ENCODE measurements at regions not wholly inside any gene's neighbourhood (a gene's known extent, or its start where the extent isn't known, plus 50 kb on each side); places are given as distances from the start of the nearest gene placed in this dataset.

DNA sequence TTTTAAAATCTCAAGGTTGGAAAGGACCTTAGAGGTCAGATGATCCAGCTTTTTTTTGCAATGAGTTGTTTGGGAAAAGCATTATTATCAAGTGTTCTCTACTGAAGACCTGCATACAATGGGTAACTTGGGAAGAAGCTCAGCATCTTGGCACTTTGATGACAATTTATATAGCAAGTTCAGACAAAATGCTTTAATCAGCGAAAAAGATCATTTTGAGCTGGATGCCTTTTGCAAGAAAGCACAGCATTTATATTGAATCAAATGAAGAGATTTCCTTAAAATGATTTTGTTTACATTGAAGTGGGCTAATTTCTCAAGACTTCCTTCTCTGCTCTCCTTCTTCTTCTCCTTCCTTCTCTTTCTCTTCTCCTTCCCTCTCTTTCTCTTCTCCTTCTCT lies 796.4 kb upstream of the CDH2 start:
- peaks cover 24% of the 10 kb centered on the region for H3K4me1 Mint-ChIP-seq (ENCODE audit: low read depth)

DNA sequence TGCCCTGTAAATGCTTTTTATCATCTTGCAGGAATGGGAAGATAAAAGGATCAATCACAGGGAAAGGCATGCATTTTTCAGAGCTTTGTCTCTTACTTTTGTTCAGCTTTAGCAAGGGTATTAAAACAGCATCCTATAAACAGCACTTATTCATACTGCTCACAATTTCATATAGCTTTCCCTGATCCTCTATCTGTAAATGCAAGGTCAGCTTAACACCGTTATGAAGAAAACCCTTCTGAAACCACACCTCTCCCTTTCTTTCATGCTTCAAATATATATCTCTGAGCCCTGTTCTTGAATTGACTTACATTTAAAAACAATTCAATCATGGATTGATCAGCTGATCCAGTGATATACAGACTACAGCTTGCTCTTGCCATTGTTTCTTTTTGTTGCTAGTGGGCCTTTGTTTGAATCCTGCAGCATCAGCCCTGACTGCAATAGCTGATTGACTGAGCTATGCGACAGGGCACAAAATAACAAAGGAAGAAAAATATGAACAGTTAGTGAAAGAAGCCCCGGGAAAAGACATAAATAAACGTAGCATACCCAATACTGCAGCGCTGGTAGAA lies 795.5 kb upstream of the CDH2 start:
- Mint-ChIP-seq H3K27me3 (ENCODE audit: insufficient read depth) (no peaks in the 10 kb centered on the region), H3K36me3 (ENCODE audit: low read depth) (peaks cover 7% of the 10 kb centered on the region), H3K4me1 (ENCODE audit: low read depth) (peaks cover 28% of the 10 kb centered on the region), H3K4me3 (no peak overlapping the region), H3K9me3 (peaks cover 7% of the 10 kb centered on the region), H3K27ac (no peak overlapping the region)
- TF ChIP-seq, protein P1, sequence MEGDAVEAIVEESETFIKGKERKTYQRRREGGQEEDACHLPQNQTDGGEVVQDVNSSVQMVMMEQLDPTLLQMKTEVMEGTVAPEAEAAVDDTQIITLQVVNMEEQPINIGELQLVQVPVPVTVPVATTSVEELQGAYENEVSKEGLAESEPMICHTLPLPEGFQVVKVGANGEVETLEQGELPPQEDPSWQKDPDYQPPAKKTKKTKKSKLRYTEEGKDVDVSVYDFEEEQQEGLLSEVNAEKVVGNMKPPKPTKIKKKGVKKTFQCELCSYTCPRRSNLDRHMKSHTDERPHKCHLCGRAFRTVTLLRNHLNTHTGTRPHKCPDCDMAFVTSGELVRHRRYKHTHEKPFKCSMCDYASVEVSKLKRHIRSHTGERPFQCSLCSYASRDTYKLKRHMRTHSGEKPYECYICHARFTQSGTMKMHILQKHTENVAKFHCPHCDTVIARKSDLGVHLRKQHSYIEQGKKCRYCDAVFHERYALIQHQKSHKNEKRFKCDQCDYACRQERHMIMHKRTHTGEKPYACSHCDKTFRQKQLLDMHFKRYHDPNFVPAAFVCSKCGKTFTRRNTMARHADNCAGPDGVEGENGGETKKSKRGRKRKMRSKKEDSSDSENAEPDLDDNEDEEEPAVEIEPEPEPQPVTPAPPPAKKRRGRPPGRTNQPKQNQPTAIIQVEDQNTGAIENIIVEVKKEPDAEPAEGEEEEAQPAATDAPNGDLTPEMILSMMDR (IDR thresholded peaks at IDR 0.05), result no peak
- DNase-seq, result no peak

More for the DNA sequence above, 796.4 kb upstream of the CDH2 start:
- no peak for DNase-seq
- Mint-ChIP-seq H3K4me3 (no peak overlapping the region), H3K27ac (no peak overlapping the region), H3K9me3 (peaks cover 7% of the 10 kb centered on the region), H3K27me3 (ENCODE audit: insufficient read depth) (no peaks in the 10 kb centered on the region), H3K36me3 (ENCODE audit: low read depth) (peaks cover 7% of the 10 kb centered on the region)
- TF ChIP-seq, protein P1 (IDR thresholded peaks at IDR 0.05), result no peak

DNA sequence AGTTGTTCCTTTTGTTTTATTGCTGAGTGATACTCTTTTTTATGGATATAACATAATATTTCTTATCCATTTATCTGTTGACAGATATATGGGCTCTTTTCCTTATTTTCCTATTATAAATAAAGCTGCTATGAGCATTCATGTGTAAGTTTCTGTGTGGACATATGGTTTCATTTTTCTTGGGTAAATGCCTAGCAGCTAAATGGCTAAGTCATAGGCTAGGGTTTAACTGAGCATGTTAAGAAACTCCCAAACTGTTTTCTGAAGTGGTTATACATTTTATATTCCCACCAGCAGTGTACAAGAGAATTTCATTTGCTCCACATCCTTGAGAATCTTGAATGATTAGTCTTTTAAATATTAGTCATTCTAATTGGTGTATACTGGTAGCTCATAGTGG lies 786.6 kb upstream of the CDH2 start:
- Mint-ChIP-seq H3K4me3 (no peak overlapping the region), H3K27ac (no peak overlapping the region), H3K9me3 (no peaks in the 10 kb centered on the region), H3K36me3 (ENCODE audit: low read depth) (no peaks in the 10 kb centered on the region; the same call in 1 of the 2 replicates), H3K27me3 (ENCODE audit: insufficient read depth) (no peaks in the 10 kb centered on the region), H3K4me1 (ENCODE audit: low read depth) (peaks cover 39% of the 10 kb centered on the region)
- TF ChIP-seq, protein P1 (IDR thresholded peaks at IDR 0.05), result no peak
- DNase-seq, result no peak

DNA sequence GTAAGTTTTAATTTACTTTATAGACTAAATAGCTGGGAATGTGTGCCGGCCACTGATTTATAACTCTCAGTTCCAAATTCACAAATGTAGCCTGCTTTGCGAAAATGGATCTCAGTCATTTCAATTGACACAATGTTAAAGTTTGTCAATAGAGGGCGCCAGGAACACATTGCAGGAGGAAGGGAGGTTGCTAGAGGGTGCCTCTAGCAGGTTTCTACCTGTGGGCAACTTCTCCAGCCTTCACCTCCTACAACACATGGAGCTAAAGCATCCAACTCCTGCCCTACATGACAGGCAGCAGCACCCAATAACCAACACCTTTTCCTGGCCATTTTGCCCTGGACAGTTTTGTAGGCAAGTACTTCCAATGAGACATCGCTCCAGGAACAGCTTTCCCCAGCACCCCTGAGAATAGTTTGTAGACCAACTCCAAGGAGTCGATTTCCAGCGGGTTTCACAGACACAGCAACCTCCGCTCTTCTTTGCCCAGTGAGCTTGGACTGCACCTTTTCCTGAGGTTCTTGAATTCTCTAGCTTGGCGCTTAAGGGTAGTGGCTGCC lies 784.8 kb upstream of the CDH2 start:
- DNase-seq, result peak; percentile 9
- TF ChIP-seq, protein P1 (IDR thresholded peaks at IDR 0.05), result peak; percentile 78
- Mint-ChIP-seq H3K27me3 (ENCODE audit: insufficient read depth) (no peaks in the 10 kb centered on the region), H3K9me3 (no peaks in the 10 kb centered on the region), H3K27ac (no peak overlapping the region), H3K4me1 (ENCODE audit: low read depth) (peaks cover 34% of the 10 kb centered on the region), H3K4me3 (no peak overlapping the region), H3K36me3 (ENCODE audit: low read depth) (no peaks in the 10 kb centered on the region)

DNA sequence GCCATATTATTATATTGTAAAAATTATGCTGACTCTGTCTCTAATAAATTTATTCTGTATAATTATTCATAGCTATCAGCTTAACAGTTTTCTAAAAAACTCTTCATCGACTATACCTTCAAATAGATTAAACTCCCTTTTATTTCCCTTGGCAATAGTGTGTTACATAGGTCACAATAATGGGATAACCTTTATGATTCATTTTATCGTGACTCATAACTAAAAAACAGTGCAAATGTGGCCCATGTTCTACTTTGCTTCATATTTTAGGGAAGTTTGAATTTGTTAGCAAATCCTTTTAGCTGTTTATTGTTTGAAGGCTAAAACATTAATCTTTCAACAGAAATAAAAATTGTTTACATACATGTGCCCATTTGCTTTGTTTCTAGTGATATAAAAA lies 783.2 kb upstream of the CDH2 start:
- no peak overlapping the region for H3K4me3 Mint-ChIP-seq
- no peak overlapping the region for H3K27ac Mint-ChIP-seq
- no peaks in the 10 kb centered on the region for H3K9me3 Mint-ChIP-seq
- TF ChIP-seq, protein P1 (IDR thresholded peaks at IDR 0.05), result no peak
- no peaks in the 10 kb centered on the region for H3K36me3 Mint-ChIP-seq (ENCODE audit: low read depth)
- no peaks in the 10 kb centered on the region for H3K27me3 Mint-ChIP-seq (ENCODE audit: insufficient read depth)
- peaks cover 34% of the 10 kb centered on the region for H3K4me1 Mint-ChIP-seq (ENCODE audit: low read depth)
- peak; percentile 19 for DNase-seq

All from HFFc6 (cell line).